WERI-Rb-1 (cell line): ENCODE measurements at regions not wholly inside any gene's neighbourhood (a gene's known extent, or its start where the extent isn't known, plus 50 kb on each side); places are given as distances from the start of the nearest gene placed in this dataset.

Experiments used
- DNase-seq: peaks from one replicate; pipeline ENCODE4 v3.0.0-alpha.2; 2020
- H3K27ac ChIP-seq: fragments of 250-450 bp; sonication (Bioruptor Pico); 2 replicates; pipeline ENCODE4 v1.5.1; 2020; ENCODE audit warnings: mild to moderate bottlenecking, moderate library complexity
- H3K27me3 ChIP-seq: fragments of 250-450 bp; sonication (Bioruptor Pico); 2 replicates; pipeline ENCODE4 v1.5.1; 2021; ENCODE audit warnings: mild to moderate bottlenecking, low read depth, moderate library complexity; ENCODE audit not compliant: insufficient read depth, severe bottlenecking
- H3K36me3 ChIP-seq: fragments of 250-450 bp; sonication (Bioruptor Pico); 2 replicates; pipeline ENCODE4 v1.5.1; 2020; ENCODE audit warnings: mild to moderate bottlenecking, moderate library complexity
- H3K4me3 ChIP-seq: 2 replicates; pipeline ENCODE4 v1.5.1; 2011; ENCODE audit warnings: low read depth, mild to moderate bottlenecking, control low read depth, low read length
- H3K9me3 ChIP-seq: fragments of 250-450 bp; sonication (Bioruptor Pico); 2 replicates; pipeline ENCODE4 v1.5.1; 2021; ENCODE audit warnings: mild to moderate bottlenecking, moderate library complexity; ENCODE audit not compliant: severe bottlenecking
- CTCF ChIP-seq: IDR thresholded peaks from 2 replicates; pipeline ENCODE4 v1.5.1; 2011; ENCODE audit warnings: low read depth, mild to moderate bottlenecking, control low read depth, inconsistent platforms, low read length

- Histone ChIP-seq H3K27ac (no peak overlapping the region), H3K4me3 (no peak overlapping the region), H3K36me3 (no peaks in the 10 kb centered on the region), H3K27me3 (no peaks in the 10 kb centered on the region), H3K9me3 (no peaks in the 10 kb centered on the region)
- DNase-seq = no peak
- TF ChIP-seq CTCF = no peak
These were observed 87.9 kb downstream of the ALX1 start for GRCh38 chr12:85367936-85368335.

GRCh38 chr12:85369365-85370154 lies 89.5 kb downstream of the ALX1 start:
- TF ChIP-seq CTCF = no peak
- Histone ChIP-seq H3K27ac (no peak overlapping the region), H3K27me3 (no peaks in the 10 kb centered on the region), H3K9me3 (no peaks in the 10 kb centered on the region), H3K4me3 (no peak overlapping the region), H3K36me3 (no peaks in the 10 kb centered on the region)
- DNase-seq = no peak

GRCh38 chr12:85373045-85373444 lies 93.0 kb downstream of the ALX1 start:
- H3K4me3 ChIP-seq = no peak overlapping the region

GRCh38 chr12:85374981-85375380 lies 95.0 kb downstream of the ALX1 start:
- H3K4me3 ChIP-seq = no peak overlapping the region
- H3K36me3 ChIP-seq = no peaks in the 10 kb centered on the region
- H3K27me3 ChIP-seq = no peaks in the 10 kb centered on the region
- no peak overlapping the region for H3K27ac ChIP-seq
- no peak for TF ChIP-seq CTCF
- no peak for DNase-seq
- no peaks in the 10 kb centered on the region for H3K9me3 ChIP-seq

More at GRCh38 chr12:85373045-85373444, 93.0 kb downstream of the ALX1 start:
- H3K27me3 ChIP-seq = no peaks in the 10 kb centered on the region
- no peaks in the 10 kb centered on the region for H3K36me3 ChIP-seq
- no peak for DNase-seq
- no peak for TF ChIP-seq CTCF
- no peaks in the 10 kb centered on the region for H3K9me3 ChIP-seq
- no peak overlapping the region for H3K27ac ChIP-seq

GRCh38 chr12:85385406-85385805 lies 105.4 kb downstream of the ALX1 start:
- no peaks in the 10 kb centered on the region for H3K36me3 ChIP-seq
- no peak overlapping the region for H3K4me3 ChIP-seq
- DNase-seq = no peak
- no peak overlapping the region for H3K27ac ChIP-seq
- no peaks in the 10 kb centered on the region for H3K27me3 ChIP-seq
- TF ChIP-seq CTCF = no peak
- no peaks in the 10 kb centered on the region for H3K9me3 ChIP-seq

- Histone ChIP-seq H3K27ac (no peak overlapping the region), H3K27me3 (no peaks in the 10 kb centered on the region), H3K9me3 (no peaks in the 10 kb centered on the region), H3K36me3 (no peaks in the 10 kb centered on the region), H3K4me3 (no peak overlapping the region)
- DNase-seq = no peak
- TF ChIP-seq CTCF = no peak
These were observed 110.2 kb downstream of the ALX1 start for GRCh38 chr12:85390266-85390665.
